GM12878 (cell line): ENCODE measurements at regions not wholly inside any gene's neighbourhood (a gene's known extent, or its start where the extent isn't known, plus 50 kb on each side); places are given as distances from the start of the nearest gene placed in this dataset.

Source experiments
- ATAC-seq: fragments of 200-7000 bp; cut with Tn5 transposase; 3 replicates; pipeline ENCODE4 v1.9.1; 2020; ENCODE audit warnings: mild to moderate bottlenecking, moderate library complexity
- BruUV-seq: library from RNA; stranded (reverse); fragments of 400-500 nt; replicated peaks from 2 replicates; lab custom pipeline; 2021; lab: Mats Ljungman, UMichigan
- CTCF ChIA-PET: fragments of 300-600 bp; sonication (Branson Sonifier 250); formaldehyde crosslinking; extraction: SDS; loops from one replicate; lab custom pipeline; 2021; ENCODE audit warnings: inconsistent platforms; lab: Yijun Ruan, JAX
- POLR2A ChIA-PET: fragments of 350-600 bp; formaldehyde crosslinking; extraction: SDS; loops from one replicate; lab custom pipeline; 2021; ENCODE audit warnings: inconsistent platforms; lab: Charles Lee
- RAD21 ChIA-PET: fragments of 300-600 bp; sonication (Branson Sonifier 250); formaldehyde crosslinking; loops from one replicate; lab custom pipeline; 2023; ENCODE audit warnings: antibody characterized with exemption; ENCODE audit not compliant: unreplicated experiment; lab: Charles Lee
- SMC1A ChIA-PET: fragments of 300-600 bp; sonication (Branson Sonifier 250); formaldehyde crosslinking; loops from one replicate; lab custom pipeline; 2023; ENCODE audit not compliant: unreplicated experiment, uncharacterized antibody; lab: Charles Lee
- DNase-seq: peaks from one replicate; pipeline ENCODE4 v3.0.0-alpha.2; 2011; ENCODE audit warnings: low read depth, low spot score
- FAIRE-seq: peaks from 3 replicates; lab custom pipeline; 2011; peaks lifted over from hg19 to GRCh38; lab: Jason Lieb, UNC
- H2AFZ ChIP-seq: 2 replicates; pipeline ENCODE4 v1.6.0; 2011; ENCODE audit warnings: low read depth, low read length, control low read depth; ENCODE audit not compliant: control insufficient read depth
- H3K27ac ChIP-seq: 2 replicates; pipeline ENCODE4 v1.5.1; 2011; ENCODE audit warnings: control low read depth; ENCODE audit not compliant: control insufficient read depth, insufficient read depth
- H3K27me3 ChIP-seq, 2 experiments: replicated peaks in 1 of 2; 2 replicates each; pipeline versions ENCODE4 v1.6.0 to v1.6.1; 2011; ENCODE audit warnings: low read length in 1 of 2; ENCODE audit not compliant: control insufficient read depth in 2 of 2, insufficient read depth in 2 of 2
- H3K36me3 ChIP-seq, 2 experiments: 2 replicates each; pipeline ENCODE4 v1.5.1; 2011; ENCODE audit warnings: low read length in 1 of 2; ENCODE audit not compliant: control insufficient read depth in 2 of 2, insufficient read depth in 2 of 2
- H3K4me1 ChIP-seq: 2 replicates; pipeline ENCODE4 v1.6.1; 2011; ENCODE audit warnings: mild to moderate bottlenecking, low read length, moderate library complexity, mixed read lengths; ENCODE audit not compliant: control insufficient read depth, insufficient read depth
- H3K4me2 ChIP-seq: 2 replicates; pipeline ENCODE4 v1.6.0; 2011; ENCODE audit warnings: control low read depth; ENCODE audit not compliant: control insufficient read depth, insufficient read depth
- H3K4me3 ChIP-seq: fragments of 200-600 bp; sonication (generic); 2 replicates; pipeline ENCODE4 v1.5.1; 2016
- H3K79me2 ChIP-seq: 2 replicates; pipeline ENCODE4 v1.6.0; 2011; ENCODE audit warnings: low read length; ENCODE audit not compliant: control insufficient read depth, insufficient read depth
- H3K9ac ChIP-seq: 2 replicates; pipeline ENCODE4 v1.8.0; 2011; ENCODE audit warnings: low read length, control low read depth, mixed read lengths; ENCODE audit not compliant: control insufficient read depth, insufficient read depth
- H3K9me3 ChIP-seq: replicated peaks from 3 replicates; pipeline ENCODE4 v1.5.1; 2011; ENCODE audit warnings: mild to moderate bottlenecking, low read length; ENCODE audit not compliant: control insufficient read depth, insufficient read depth
- H4K20me1 ChIP-seq: 2 replicates; pipeline ENCODE4 v1.6.0; 2011; ENCODE audit not compliant: control insufficient read depth, insufficient read depth
- BCL3 ChIP-seq: IDR thresholded peaks from 2 replicates; pipeline ENCODE4 v1.6.1; 2011; ENCODE audit warnings: borderline replicate concordance, low read depth, mild to moderate bottlenecking, moderate library complexity, low read length; ENCODE audit not compliant: insufficient read depth, poor library complexity, severe bottlenecking
- CBX5 ChIP-seq: sonication (generic); IDR thresholded peaks from 2 replicates; pipeline ENCODE4 v1.6.1; 2016; ENCODE audit warnings: low read depth, moderate library complexity, mild to moderate bottlenecking, inconsistent platforms
- CHD1 ChIP-seq: IDR thresholded peaks from 2 replicates; pipeline ENCODE4 v1.6.1; 2012; ENCODE audit warnings: low read depth, low read length, improper control_type of control experiment
- CHD4 ChIP-seq: fragments of 200-600 bp; sonication (generic); IDR thresholded peaks from 2 replicates; pipeline ENCODE4 v1.6.1; 2016; ENCODE audit warnings: mild to moderate bottlenecking
- CREB1 ChIP-seq: IDR thresholded peaks from 2 replicates; pipeline ENCODE4 v1.6.1; 2012; ENCODE audit warnings: low read depth, mild to moderate bottlenecking, inconsistent platforms
- ETV6 ChIP-seq, 2 experiments: fragments of 450-650 bp in 1 of 2; IDR thresholded peaks in 1 of 2; conservative IDR thresholded peaks in 1 of 2; 2 replicates each; pipeline ENCODE4 v1.6.1; 2014; ENCODE audit warnings: antibody characterized with exemption in 1 of 2, borderline replicate concordance in 1 of 2, low read depth in 1 of 2, mild to moderate bottlenecking in 1 of 2, moderate library complexity in 1 of 2
- IKZF1 ChIP-seq: fragments of 450-650 bp; conservative IDR thresholded peaks from 2 replicates; pipeline ENCODE4 v1.6.1; 2017; ENCODE audit warnings: antibody characterized with exemption, mild to moderate bottlenecking
- IRF5 ChIP-seq: fragments of 450-650 bp; IDR thresholded peaks from 2 replicates; pipeline ENCODE4 v1.6.1; 2017; ENCODE audit warnings: borderline replicate concordance
- POLR2A ChIP-seq: IDR thresholded peaks from 2 replicates; pipeline ENCODE4 v1.6.1; 2011; ENCODE audit warnings: low read depth, mild to moderate bottlenecking, low read length
- PRDM15 ChIP-seq: fragments of 450-650 bp; formaldehyde crosslinking; IDR thresholded peaks from 2 replicates; pipeline ENCODE4 v1.4.0; 2020; ENCODE audit warnings: mild to moderate bottlenecking, moderate library complexity
- RAD51 ChIP-seq: fragments of 450-650 bp; IDR thresholded peaks from 2 replicates; pipeline ENCODE4 v1.6.1; 2016; ENCODE audit warnings: moderate library complexity, mild to moderate bottlenecking, inconsistent platforms
- RCOR1 ChIP-seq: conservative IDR thresholded peaks from 2 replicates; pipeline ENCODE4 v1.6.1; 2012; ENCODE audit warnings: low read depth, low read length, improper control_type of control experiment
- SMC3 ChIP-seq: IDR thresholded peaks from 2 replicates; pipeline ENCODE4 v1.6.1; 2011; ENCODE audit warnings: low read length, improper control_type of control experiment, borderline replicate concordance
- SPI1 ChIP-seq: IDR thresholded peaks from 2 replicates; pipeline ENCODE4 v1.6.1; 2011; ENCODE audit warnings: low read depth, mild to moderate bottlenecking, low read length, moderate library complexity, borderline replicate concordance; ENCODE audit not compliant: insufficient read depth
- TARDBP ChIP-seq: IDR thresholded peaks from 2 replicates; pipeline ENCODE4 v1.6.1; 2016; ENCODE audit warnings: borderline replicate concordance
- ZNF687 ChIP-seq: fragments of 450-650 bp; IDR thresholded peaks from 2 replicates; pipeline ENCODE4 v1.6.1; 2017; ENCODE audit warnings: mild to moderate bottlenecking, moderate library complexity
- WGBS: methylation state at CpG from one replicate; pipeline ENCODE4 v1.1.6; 2016; ENCODE audit warnings: low lambda C conversion rate; ENCODE audit not compliant: insufficient replicate concordance, insufficient coverage; ENCODE audit errors: missing lambda C conversion rate; 5-methylcytosine and 5-hydroxymethylcytosine counted together
- in situ Hi-C: fragments of 300-500 bp; cut with MboI; formaldehyde crosslinking; loops from 9 replicates; pipeline ENCODE4 v1.14.3; 2018; ENCODE audit warnings: mixed read lengths
- intact Hi-C: fragments of 100-400 bp; cut with micrococcal nuclease; formaldehyde crosslinking; loops from one replicate; pipeline ENCODE4 v1.14.2; 2022; ENCODE audit not compliant: unreplicated experiment

- no peaks in the 10 kb centered on the region for H3K27me3 ChIP-seq
- no peak overlapping the region for H3K27ac ChIP-seq
- in situ Hi-C loops (no loop called here), intact Hi-C loops (no loop called here)
- RAD21 ChIA-PET, result no interaction called here
- H4K20me1 ChIP-seq, result no peaks in the 10 kb centered on the region
- no peaks in the 10 kb centered on the region for H3K4me1 ChIP-seq
- no peak overlapping the region for H3K4me2 ChIP-seq
- FAIRE-seq (no peak), ATAC-seq (no peak), DNase-seq (no peak)
- H2AFZ ChIP-seq, result no peak overlapping the region
- H3K9me3 ChIP-seq, result no peaks in the 10 kb centered on the region
- H3K9ac ChIP-seq, result no peak overlapping the region
- 50% methylated on average over 1 of the region's 1 CpG for WGBS
- POLR2A ChIA-PET, result no interaction called here
- SMC1A ChIA-PET, result interaction anchor here (1.5 kb wide), 1 partner anchor 12 kb away, joined by 3 read pairs; no protein-coding TSS in a partner anchor
- H3K36me3 ChIP-seq, result no peaks in the 10 kb centered on the region
- CTCF ChIA-PET, result no interaction called here
- no peaks in the 10 kb centered on the region for H3K79me2 ChIP-seq
- no TSS peak for BruUV-seq
- no peak overlapping the region for H3K4me3 ChIP-seq
- TF ChIP-seq TARDBP (no peak), IRF5 (no peak), CHD4 (no peak), ZNF687 (no peak), POLR2A (no peak), BCL3 (no peak), RAD51 (no peak), CHD1 (no peak), ETV6 (conservative IDR thresholded peaks at IDR 0.05 in 1 of 2, IDR thresholded peaks at IDR 0.05 in 1 of 2; ENCODE audit: borderline replicate concordance in 1 of 2, low read depth in 1 of 2) (no peak), RCOR1 (no peak), PRDM15 (CRISPR knock-in tag) (no peak), CBX5 (no peak), IKZF1 (no peak), CREB1 (no peak), SMC3 (no peak), SPI1 (no peak)
Measured at GRCh38 chr3:107008213-107008612, 369.0 kb upstream of the CCDC54 start.
